ENCODE measurements at regions not wholly inside any gene's neighbourhood (a gene's known extent, or its start where the extent isn't known, plus 50 kb on each side); places are given as distances from the start of the nearest gene placed in this dataset.

DNA sequence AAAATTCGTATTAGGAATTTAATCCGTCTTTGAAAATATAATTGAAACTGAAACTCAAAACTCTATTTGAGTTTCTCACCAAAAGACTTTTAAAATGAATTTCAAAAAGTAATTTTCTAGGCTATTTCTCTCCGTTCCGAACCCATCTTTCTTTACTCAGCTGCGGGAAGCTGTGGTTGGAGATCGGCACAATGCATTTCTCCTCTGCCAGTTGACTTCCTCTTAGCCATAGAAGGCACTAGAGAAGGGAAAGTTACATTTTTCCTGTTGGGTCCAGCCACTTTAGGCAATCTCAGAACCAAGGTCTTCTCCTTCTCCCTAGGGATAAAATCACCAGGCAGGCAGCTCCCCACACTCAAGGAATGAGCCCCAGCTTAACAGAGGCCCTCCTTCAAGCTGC lies 133.6 kb upstream of the COL1A2 start:
- WGBS (ENCODE audit: insufficient coverage) = 40% methylated on average over 6 of the region's 6 CpGs
- peaks cover 3 to 7% of the 10 kb centered on the region in 2 donors for H3K27me3 Mint-ChIP-seq (ENCODE audit: low read depth in 2 of 2)
- H3K4me1 Mint-ChIP-seq = no peaks in the 10 kb centered on the region
- intact Hi-C loops (cut with micrococcal nuclease) = no loop called here
- TF ChIP-seq, protein P1, sequence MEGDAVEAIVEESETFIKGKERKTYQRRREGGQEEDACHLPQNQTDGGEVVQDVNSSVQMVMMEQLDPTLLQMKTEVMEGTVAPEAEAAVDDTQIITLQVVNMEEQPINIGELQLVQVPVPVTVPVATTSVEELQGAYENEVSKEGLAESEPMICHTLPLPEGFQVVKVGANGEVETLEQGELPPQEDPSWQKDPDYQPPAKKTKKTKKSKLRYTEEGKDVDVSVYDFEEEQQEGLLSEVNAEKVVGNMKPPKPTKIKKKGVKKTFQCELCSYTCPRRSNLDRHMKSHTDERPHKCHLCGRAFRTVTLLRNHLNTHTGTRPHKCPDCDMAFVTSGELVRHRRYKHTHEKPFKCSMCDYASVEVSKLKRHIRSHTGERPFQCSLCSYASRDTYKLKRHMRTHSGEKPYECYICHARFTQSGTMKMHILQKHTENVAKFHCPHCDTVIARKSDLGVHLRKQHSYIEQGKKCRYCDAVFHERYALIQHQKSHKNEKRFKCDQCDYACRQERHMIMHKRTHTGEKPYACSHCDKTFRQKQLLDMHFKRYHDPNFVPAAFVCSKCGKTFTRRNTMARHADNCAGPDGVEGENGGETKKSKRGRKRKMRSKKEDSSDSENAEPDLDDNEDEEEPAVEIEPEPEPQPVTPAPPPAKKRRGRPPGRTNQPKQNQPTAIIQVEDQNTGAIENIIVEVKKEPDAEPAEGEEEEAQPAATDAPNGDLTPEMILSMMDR (IDR thresholded peaks at IDR 0.05) = no peak
- ATAC-seq (no peak), DNase-seq (no peak)
- no peak overlapping the region for H3K27ac Mint-ChIP-seq
- no peaks in the 10 kb centered on the region for H3K9me3 ChIP-seq (ENCODE audit: control insufficient read depth, insufficient read depth, low read length)
- no peaks in the 10 kb centered on the region for H3K36me3 ChIP-seq (ENCODE audit: control insufficient read depth, insufficient read depth, low read length)
- no peak overlapping the region for H3K4me3 Mint-ChIP-seq
- H3K27me3 ChIP-seq (ENCODE audit: control insufficient read depth, insufficient read depth, low read length) = no peaks in the 10 kb centered on the region
- H3K4me1 ChIP-seq (ENCODE audit: control insufficient read depth, insufficient read depth, low read length) = no peaks in the 10 kb centered on the region
- no peak overlapping the region for H3K4me3 ChIP-seq (ENCODE audit: low read length)
- H3K27ac ChIP-seq (ENCODE audit: low read length) = no peak overlapping the region
- H3K9me3 Mint-ChIP-seq = no peaks in the 10 kb centered on the region
- H3K36me3 Mint-ChIP-seq = peaks cover 8% of the 10 kb centered on the region

DNA sequence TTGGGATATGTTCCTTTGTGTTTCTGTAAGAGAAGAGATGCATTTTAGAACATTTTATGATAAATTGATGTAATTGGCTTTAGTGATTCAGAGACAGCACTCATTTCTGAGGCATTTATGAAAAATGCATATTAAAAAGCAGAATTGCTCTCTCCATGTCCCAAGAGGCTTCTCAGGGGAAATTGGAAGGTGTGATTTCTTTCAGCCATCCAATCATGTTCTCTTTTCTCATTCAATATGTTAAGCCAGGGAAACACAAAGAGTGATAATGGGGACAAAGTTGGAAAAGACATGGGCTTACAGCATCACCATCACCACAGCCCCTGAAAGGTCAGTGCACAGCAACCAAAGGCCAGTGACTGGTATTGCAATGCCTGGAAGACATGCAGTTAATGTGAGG lies 129.9 kb upstream of the COL1A2 start:
- TF ChIP-seq, protein P1 (IDR thresholded peaks at IDR 0.05) = no peak
- no peaks in the 10 kb centered on the region for H3K4me1 Mint-ChIP-seq

DNA sequence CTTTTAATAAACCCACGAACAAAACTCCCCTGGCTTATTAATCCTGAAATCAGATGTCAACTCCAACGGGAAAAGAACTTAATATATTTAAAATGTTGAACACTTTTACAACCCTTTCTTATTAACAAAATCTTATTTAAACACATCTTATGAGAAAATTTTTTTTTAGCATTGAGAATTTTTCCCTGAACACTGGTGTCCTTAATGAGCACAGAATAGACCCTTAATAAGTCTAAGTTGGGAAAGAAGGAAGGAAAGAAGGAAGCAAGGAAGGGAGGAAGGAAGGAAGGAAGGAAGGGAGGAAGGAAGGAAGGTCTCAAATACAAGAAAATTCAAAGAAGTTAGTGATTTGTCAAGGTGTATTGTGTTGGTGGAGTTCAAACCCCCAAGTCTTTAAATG lies 129.2 kb upstream of the COL1A2 start:
- Histone ChIP-seq H3K4me3 (ENCODE audit: low read length) (no peak overlapping the region), H3K36me3 (ENCODE audit: control insufficient read depth, insufficient read depth, low read length) (no peaks in the 10 kb centered on the region), H3K27ac (ENCODE audit: low read length) (no peak overlapping the region), H3K9me3 (ENCODE audit: control insufficient read depth, insufficient read depth, low read length) (no peaks in the 10 kb centered on the region), H3K4me1 (ENCODE audit: control insufficient read depth, insufficient read depth, low read length) (no peaks in the 10 kb centered on the region), H3K27me3 (ENCODE audit: control insufficient read depth, insufficient read depth, low read length) (no peaks in the 10 kb centered on the region)
- Mint-ChIP-seq H3K4me3 (no peak overlapping the region), H3K4me1 (no peaks in the 10 kb centered on the region), H3K9me3 (no peaks in the 10 kb centered on the region), H3K27ac (no peak overlapping the region), H3K27me3 (ENCODE audit: low read depth in 2 of 2) (peaks cover 6 to 7% of the 10 kb centered on the region in 2 donors), H3K36me3 (peaks cover 8% of the 10 kb centered on the region)
- TF ChIP-seq, protein P1 (IDR thresholded peaks at IDR 0.05) = no peak
- DNase-seq (no peak), ATAC-seq (no peak)
- no CpG with 5 or more reads among the region's 2 CpGs for WGBS (ENCODE audit: insufficient coverage)
- intact Hi-C loops (cut with micrococcal nuclease) = no loop called here

More for the DNA sequence above, 129.9 kb upstream of the COL1A2 start:
- no peak for ATAC-seq
- intact Hi-C loops (cut with micrococcal nuclease) = no loop called here
- H3K9me3 Mint-ChIP-seq = no peaks in the 10 kb centered on the region
- peaks cover 6 to 7% of the 10 kb centered on the region in 2 donors for H3K27me3 Mint-ChIP-seq (ENCODE audit: low read depth in 2 of 2)
- no peaks in the 10 kb centered on the region for H3K36me3 ChIP-seq (ENCODE audit: control insufficient read depth, insufficient read depth, low read length)
- H3K27me3 ChIP-seq (ENCODE audit: control insufficient read depth, insufficient read depth, low read length) = no peaks in the 10 kb centered on the region
- no peak for DNase-seq
- no peaks in the 10 kb centered on the region for H3K4me1 ChIP-seq (ENCODE audit: control insufficient read depth, insufficient read depth, low read length)
- no peak overlapping the region for H3K4me3 Mint-ChIP-seq
- H3K27ac Mint-ChIP-seq = no peak overlapping the region
- peaks cover 8% of the 10 kb centered on the region for H3K36me3 Mint-ChIP-seq
- no peak overlapping the region for H3K27ac ChIP-seq (ENCODE audit: low read length)
- no peaks in the 10 kb centered on the region for H3K9me3 ChIP-seq (ENCODE audit: control insufficient read depth, insufficient read depth, low read length)
- H3K4me3 ChIP-seq (ENCODE audit: low read length) = no peak overlapping the region

DNA sequence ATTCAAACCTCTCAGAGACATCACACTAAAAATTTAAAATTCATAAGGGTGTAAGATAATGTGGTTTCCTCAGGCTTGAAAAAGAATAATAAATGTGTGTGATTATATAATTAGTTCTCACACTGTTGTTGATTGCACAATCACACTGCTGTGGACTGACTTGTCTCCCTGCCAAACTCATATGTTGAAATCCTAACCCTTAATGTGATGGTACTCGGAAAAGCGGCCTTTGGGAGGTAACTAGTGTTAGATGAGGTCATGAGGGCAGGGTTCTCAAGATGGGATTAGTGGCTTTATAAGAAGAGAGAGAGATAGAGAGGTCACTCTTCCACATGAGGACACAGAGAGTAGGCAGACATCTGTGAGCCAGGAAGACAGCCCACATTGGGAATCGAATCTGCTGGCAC lies 128.5 kb upstream of the COL1A2 start:
- 67% methylated on average over 3 of the region's 3 CpGs for WGBS (ENCODE audit: insufficient coverage)
- Mint-ChIP-seq H3K27ac (no peak overlapping the region), H3K36me3 (peaks cover 8% of the 10 kb centered on the region), H3K27me3 (ENCODE audit: low read depth in 2 of 2) (peaks cover 6% of the 10 kb centered on the region in 2 donors), H3K4me1 (no peaks in the 10 kb centered on the region), H3K9me3 (no peaks in the 10 kb centered on the region), H3K4me3 (no peak overlapping the region)
- Histone ChIP-seq H3K27me3 (ENCODE audit: control insufficient read depth, insufficient read depth, low read length) (no peaks in the 10 kb centered on the region), H3K36me3 (ENCODE audit: control insufficient read depth, insufficient read depth, low read length) (no peaks in the 10 kb centered on the region), H3K27ac (ENCODE audit: low read length) (no peak overlapping the region), H3K4me3 (ENCODE audit: low read length) (no peak overlapping the region), H3K9me3 (ENCODE audit: control insufficient read depth, insufficient read depth, low read length) (no peaks in the 10 kb centered on the region), H3K4me1 (ENCODE audit: control insufficient read depth, insufficient read depth, low read length) (no peaks in the 10 kb centered on the region)
- TF ChIP-seq, protein P1 (IDR thresholded peaks at IDR 0.05) = no peak
- intact Hi-C loops (cut with micrococcal nuclease) = no loop called here
- DNase-seq = no peak
- ATAC-seq = no peak

All from natural killer cell (primary cell).